ENCODE measurements at regions not wholly inside any gene's neighbourhood (a gene's known extent, or its start where the extent isn't known, plus 50 kb on each side); places are given as distances from the start of the nearest gene placed in this dataset.

- TF ChIP-seq POLR2AphosphoS5 (IDR thresholded peaks at IDR 0.05), result no peak
- TF ChIP-seq, protein P1, sequence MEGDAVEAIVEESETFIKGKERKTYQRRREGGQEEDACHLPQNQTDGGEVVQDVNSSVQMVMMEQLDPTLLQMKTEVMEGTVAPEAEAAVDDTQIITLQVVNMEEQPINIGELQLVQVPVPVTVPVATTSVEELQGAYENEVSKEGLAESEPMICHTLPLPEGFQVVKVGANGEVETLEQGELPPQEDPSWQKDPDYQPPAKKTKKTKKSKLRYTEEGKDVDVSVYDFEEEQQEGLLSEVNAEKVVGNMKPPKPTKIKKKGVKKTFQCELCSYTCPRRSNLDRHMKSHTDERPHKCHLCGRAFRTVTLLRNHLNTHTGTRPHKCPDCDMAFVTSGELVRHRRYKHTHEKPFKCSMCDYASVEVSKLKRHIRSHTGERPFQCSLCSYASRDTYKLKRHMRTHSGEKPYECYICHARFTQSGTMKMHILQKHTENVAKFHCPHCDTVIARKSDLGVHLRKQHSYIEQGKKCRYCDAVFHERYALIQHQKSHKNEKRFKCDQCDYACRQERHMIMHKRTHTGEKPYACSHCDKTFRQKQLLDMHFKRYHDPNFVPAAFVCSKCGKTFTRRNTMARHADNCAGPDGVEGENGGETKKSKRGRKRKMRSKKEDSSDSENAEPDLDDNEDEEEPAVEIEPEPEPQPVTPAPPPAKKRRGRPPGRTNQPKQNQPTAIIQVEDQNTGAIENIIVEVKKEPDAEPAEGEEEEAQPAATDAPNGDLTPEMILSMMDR (IDR thresholded peaks at IDR 0.05), result no peak
- TF ChIP-seq POLR2A (IDR thresholded peaks at IDR 0.05), result no peak
Observed at GRCh38 chr14:86143248-86143647, 613.3 kb downstream of the FLRT2 start.

All from breast epithelium (tissue), 3 donors.